ENCODE measurements at regions not wholly inside any gene's neighbourhood (a gene's known extent, or its start where the extent isn't known, plus 50 kb on each side); places are given as distances from the start of the nearest gene placed in this dataset.
"Not testable (repeated sequence)": the region's sequence is repeated elsewhere in the genome, so short reads cannot be mapped to it uniquely, and the experiment has no call there.

- DNase-seq (ENCODE audit: low read depth) = no peak
Observed at GRCh38 chr10:44733501-44734488, 177.3 kb upstream of the TMEM72 start.

GRCh38 chr10:44742248-44742647 lies 168.9 kb upstream of the TMEM72 start:
- no peak for DNase-seq (ENCODE audit: low read depth)

- no peak for DNase-seq (ENCODE audit: low read depth)
Observed at GRCh38 chr10:44743535-44743934, 167.6 kb upstream of the TMEM72 start.

GRCh38 chr10:44745920-44746319 lies 165.2 kb upstream of the TMEM72 start:
- peak; percentile 82 for DNase-seq (ENCODE audit: low read depth)

GRCh38 chr10:44747593-44748172 lies 163.5 kb upstream of the TMEM72 start:
- no peak for DNase-seq (ENCODE audit: low read depth)

GRCh38 chr10:44749151-44749550 lies 162.0 kb upstream of the TMEM72 start:
- DNase-seq (ENCODE audit: low read depth) = peak; percentile 77

GRCh38 chr10:44752451-44753441 lies 158.4 kb upstream of the TMEM72 start:
- DNase-seq (ENCODE audit: low read depth) = peak; percentile 99

GRCh38 chr10:44754355-44754754 lies 156.8 kb upstream of the TMEM72 start:
- not testable (repeated sequence) for DNase-seq (ENCODE audit: low read depth)

GRCh38 chr10:44755481-44755880 lies 155.7 kb upstream of the TMEM72 start:
- no peak for DNase-seq (ENCODE audit: low read depth)

GRCh38 chr10:44756216-44756615 lies 154.9 kb upstream of the TMEM72 start:
- DNase-seq (ENCODE audit: low read depth) = peak; percentile 51

- no peak for DNase-seq (ENCODE audit: low read depth)
Observed at GRCh38 chr10:44757551-44758205, 153.5 kb upstream of the TMEM72 start.

GRCh38 chr10:44759122-44759521 lies 152.0 kb upstream of the TMEM72 start:
- no peak for DNase-seq (ENCODE audit: low read depth)

GRCh38 chr10:44760513-44760912 lies 150.6 kb upstream of the TMEM72 start:
- DNase-seq (ENCODE audit: low read depth) = no peak

- DNase-seq (ENCODE audit: low read depth) = no peak
Observed at GRCh38 chr10:44761076-44761475, 150.1 kb upstream of the TMEM72 start.

GRCh38 chr10:44763331-44763730 lies 147.8 kb upstream of the TMEM72 start:
- DNase-seq (ENCODE audit: low read depth) = no peak

- DNase-seq (ENCODE audit: low read depth) = peak; percentile 34
Observed at GRCh38 chr10:44765299-44765698, 145.8 kb upstream of the TMEM72 start.

GRCh38 chr10:44766631-44767030 lies 144.5 kb upstream of the TMEM72 start:
- DNase-seq (ENCODE audit: low read depth) = no peak

- peak; percentile 37 for DNase-seq (ENCODE audit: low read depth)
Observed at GRCh38 chr10:44769450-44769849, 141.7 kb upstream of the TMEM72 start.

GRCh38 chr10:44771233-44771995 lies 139.7 kb upstream of the TMEM72 start:
- DNase-seq (ENCODE audit: low read depth) = no peak

GRCh38 chr10:44773565-44773964 lies 137.6 kb upstream of the TMEM72 start:
- DNase-seq (ENCODE audit: low read depth) = no peak

Measured in renal cortical epithelial cell (primary cell).